Neural cell (in vitro differentiated cells): ENCODE measurements at regions not wholly inside any gene's neighbourhood (a gene's known extent, or its start where the extent isn't known, plus 50 kb on each side); places are given as distances from the start of the nearest gene placed in this dataset.

Experiments
- H2AFZ ChIP-seq: fragments of 200-600, 300-800 bp; sonication (generic), shearing (Covaris generic); 2 replicates; pipeline ENCODE4 v1.6.0; 2014; ENCODE audit warnings: low read depth, mild to moderate bottlenecking, antibody characterized with exemption, low read length, moderate library complexity
- H3F3A ChIP-seq: fragments of 200-600 bp; shearing (Covaris generic); 2 replicates; pipeline ENCODE4 v1.6.1; 2016; ENCODE audit warnings: mild to moderate bottlenecking, moderate library complexity, mixed read lengths, antibody characterized with exemption, low read length; ENCODE audit not compliant: insufficient read depth, poor library complexity, severe bottlenecking
- H3K27ac ChIP-seq: fragments of 200-600, 300-800 bp; sonication (generic), shearing (Covaris generic); 2 replicates; pipeline ENCODE4 v1.5.1; 2014; ENCODE audit warnings: mild to moderate bottlenecking, low read length, moderate library complexity
- H3K27me3 ChIP-seq: fragments of 300-800, 200-600 bp; sonication (generic), shearing (Covaris generic); 2 replicates; pipeline ENCODE4 v1.6.0; 2014; ENCODE audit warnings: mild to moderate bottlenecking, low read depth, low read length, moderate library complexity; ENCODE audit not compliant: insufficient read depth
- H3K36me3 ChIP-seq: fragments of 300-800, 200-600 bp; sonication (generic), shearing (Covaris generic); 2 replicates; pipeline ENCODE4 v1.5.1; 2014; ENCODE audit warnings: mild to moderate bottlenecking, antibody characterized with exemption, low read length, moderate library complexity; ENCODE audit not compliant: insufficient read depth
- H3K4me2 ChIP-seq: fragments of 300-800, 200-600 bp; sonication (generic), shearing (Covaris generic); 2 replicates; pipeline ENCODE4 v1.6.0; 2014; ENCODE audit warnings: mild to moderate bottlenecking, low read length
- H3K4me3 ChIP-seq: fragments of 300-800, 200-600 bp; sonication (generic), shearing (Covaris generic); 2 replicates; pipeline ENCODE4 v1.5.1; 2014; ENCODE audit warnings: mild to moderate bottlenecking, low read length, moderate library complexity
- H3K79me2 ChIP-seq: fragments of 200-600 bp; shearing (Covaris generic); replicated peaks from 2 replicates; pipeline ENCODE4 v1.6.0; 2014; ENCODE audit warnings: mild to moderate bottlenecking, low read length, moderate library complexity; ENCODE audit not compliant: insufficient read depth
- H3K9ac ChIP-seq: fragments of 300-800, 200-600 bp; sonication (generic), shearing (Covaris generic); 2 replicates; pipeline ENCODE4 v1.6.1; 2016; ENCODE audit warnings: mild to moderate bottlenecking, low read length, mixed read lengths
- H3K9me2 ChIP-seq: fragments of 200-600 bp; shearing (Covaris generic); 2 replicates; pipeline ENCODE4 v1.6.1; 2016; ENCODE audit warnings: mild to moderate bottlenecking, low read length, mixed read lengths; ENCODE audit not compliant: insufficient read depth
- H3K9me3 ChIP-seq: fragments of 200-600, 300-800 bp; sonication (generic), shearing (Covaris generic); 2 replicates; pipeline ENCODE4 v1.6.1; 2016; ENCODE audit warnings: mild to moderate bottlenecking, mixed run types, low read length, moderate library complexity, mixed read lengths
- H4K20me1 ChIP-seq: fragments of 200-600 bp; shearing (Covaris generic); 2 replicates; pipeline ENCODE4 v1.6.1; 2016; ENCODE audit warnings: mild to moderate bottlenecking, mixed run types; ENCODE audit not compliant: insufficient read depth
- EP300 ChIP-seq: fragments of 450-650 bp; conservative IDR thresholded peaks from 2 replicates; pipeline ENCODE4 v1.6.1; 2014; ENCODE audit warnings: antibody characterized with exemption, mild to moderate bottlenecking, moderate library complexity; ENCODE audit not compliant: poor library complexity, severe bottlenecking
- EZH2 ChIP-seq: fragments of 200-600, 300-800 bp; shearing (Covaris generic), sonication (generic); IDR thresholded peaks from 2 replicates; pipeline ENCODE4 v1.6.1; 2014; ENCODE audit warnings: antibody characterized with exemption, low read length, borderline replicate concordance, mild to moderate bottlenecking; ENCODE audit not compliant: insufficient read depth, poor library complexity, severe bottlenecking
- MXI1 ChIP-seq: fragments of 450-650 bp; conservative IDR thresholded peaks from 2 replicates; pipeline ENCODE4 v1.6.1; 2014; ENCODE audit warnings: antibody characterized with exemption, mild to moderate bottlenecking; ENCODE audit not compliant: poor library complexity, severe bottlenecking
- POLR2AphosphoS5 ChIP-seq: IDR thresholded peaks from 2 replicates; pipeline ENCODE4 v1.6.1; 2012
- RAD21 ChIP-seq: fragments of 450-650 bp; conservative IDR thresholded peaks from 2 replicates; pipeline ENCODE4 v1.6.1; 2014; ENCODE audit warnings: antibody characterized with exemption, mild to moderate bottlenecking, moderate library complexity
- SMC3 ChIP-seq: fragments of 450-650 bp; conservative IDR thresholded peaks from 2 replicates; pipeline ENCODE4 v1.6.1; 2014; ENCODE audit warnings: antibody characterized with exemption, mild to moderate bottlenecking, moderate library complexity; ENCODE audit not compliant: poor library complexity
- TAF1 ChIP-seq: IDR thresholded peaks from 2 replicates; pipeline ENCODE4 v1.6.1; 2012; ENCODE audit warnings: low read depth
- TF ChIP-seq, protein P1 (sequence below): fragments of 450-650 bp; IDR thresholded peaks from 2 replicates; pipeline ENCODE4 v1.5.1; 2014; ENCODE audit warnings: antibody characterized with exemption, mild to moderate bottlenecking, moderate library complexity; ENCODE audit not compliant: poor library complexity, severe bottlenecking
- TF ChIP-seq, protein P2 (sequence below): IDR thresholded peaks from 2 replicates; pipeline ENCODE4 v1.6.1; 2012; ENCODE audit warnings: borderline replicate concordance

DNA sequence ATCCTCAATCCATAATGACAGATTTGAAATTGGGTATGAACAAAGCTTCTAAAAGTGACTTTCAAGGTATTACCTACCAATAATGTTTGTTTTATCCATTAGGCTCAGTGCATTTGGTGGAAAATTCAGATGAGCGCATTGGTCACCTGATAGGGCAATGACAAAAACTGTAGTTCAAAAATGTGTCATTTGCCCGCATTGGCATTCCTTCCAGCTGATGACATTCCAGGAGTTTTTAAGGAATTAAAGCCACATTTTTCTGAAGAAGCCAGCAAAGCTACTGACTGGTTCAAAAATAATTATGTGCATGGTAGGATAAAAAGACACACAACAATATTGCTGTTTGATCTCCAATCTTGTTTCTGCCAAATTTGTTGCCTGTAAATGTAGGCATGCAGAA lies 473.4 kb upstream of the CPEB2 start:
- Histone ChIP-seq H3K9ac (no peak overlapping the region), H2AFZ (no peak overlapping the region)

DNA sequence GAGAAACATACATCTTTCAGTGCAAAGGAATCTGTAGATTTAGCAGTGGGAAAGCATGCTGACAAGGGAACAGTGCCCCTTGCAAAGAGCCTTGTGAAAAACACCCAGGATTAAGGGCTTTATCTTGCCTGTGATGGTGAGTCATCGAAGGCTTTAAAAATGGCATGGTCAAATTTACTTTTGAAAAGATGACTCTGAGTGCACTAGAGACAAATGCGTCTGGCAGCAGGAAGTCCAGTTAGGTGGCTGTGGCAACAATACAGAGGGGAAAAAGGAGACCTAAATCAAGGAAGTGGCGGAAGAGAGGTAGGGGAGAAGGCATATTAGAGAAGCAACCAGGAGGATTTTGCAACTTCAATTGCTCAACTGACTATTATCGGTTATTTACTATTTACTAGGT lies 472.6 kb upstream of the CPEB2 start:
- no peak overlapping the region for H3K4me2 ChIP-seq
- no peaks in the 10 kb centered on the region for H3K9me3 ChIP-seq
- H3K9ac ChIP-seq = no peak overlapping the region
- no peak overlapping the region for H3K27ac ChIP-seq
- H3K79me2 ChIP-seq = no peaks in the 10 kb centered on the region
- no peaks in the 10 kb centered on the region for H3K9me2 ChIP-seq
- H3K36me3 ChIP-seq = no peaks in the 10 kb centered on the region
- H3K4me3 ChIP-seq = no peak overlapping the region
- no peaks in the 10 kb centered on the region for H3K27me3 ChIP-seq
- no peaks in the 10 kb centered on the region for H4K20me1 ChIP-seq
- no peak overlapping the region for H2AFZ ChIP-seq
- no peaks in the 10 kb centered on the region for H3F3A ChIP-seq
- no peak for TF ChIP-seq TAF1
- TF ChIP-seq POLR2AphosphoS5 = no peak
- TF ChIP-seq EZH2 = no peak
- no peak for TF ChIP-seq MXI1

More for the DNA sequence above, 473.4 kb upstream of the CPEB2 start:
- Histone ChIP-seq H3F3A (no peaks in the 10 kb centered on the region), H3K9me3 (no peaks in the 10 kb centered on the region), H3K27me3 (no peaks in the 10 kb centered on the region), H4K20me1 (no peaks in the 10 kb centered on the region), H3K27ac (no peak overlapping the region), H3K79me2 (no peaks in the 10 kb centered on the region), H3K9me2 (no peaks in the 10 kb centered on the region), H3K36me3 (no peaks in the 10 kb centered on the region), H3K4me3 (no peak overlapping the region), H3K4me2 (no peak overlapping the region)
- TF ChIP-seq, protein P1, sequence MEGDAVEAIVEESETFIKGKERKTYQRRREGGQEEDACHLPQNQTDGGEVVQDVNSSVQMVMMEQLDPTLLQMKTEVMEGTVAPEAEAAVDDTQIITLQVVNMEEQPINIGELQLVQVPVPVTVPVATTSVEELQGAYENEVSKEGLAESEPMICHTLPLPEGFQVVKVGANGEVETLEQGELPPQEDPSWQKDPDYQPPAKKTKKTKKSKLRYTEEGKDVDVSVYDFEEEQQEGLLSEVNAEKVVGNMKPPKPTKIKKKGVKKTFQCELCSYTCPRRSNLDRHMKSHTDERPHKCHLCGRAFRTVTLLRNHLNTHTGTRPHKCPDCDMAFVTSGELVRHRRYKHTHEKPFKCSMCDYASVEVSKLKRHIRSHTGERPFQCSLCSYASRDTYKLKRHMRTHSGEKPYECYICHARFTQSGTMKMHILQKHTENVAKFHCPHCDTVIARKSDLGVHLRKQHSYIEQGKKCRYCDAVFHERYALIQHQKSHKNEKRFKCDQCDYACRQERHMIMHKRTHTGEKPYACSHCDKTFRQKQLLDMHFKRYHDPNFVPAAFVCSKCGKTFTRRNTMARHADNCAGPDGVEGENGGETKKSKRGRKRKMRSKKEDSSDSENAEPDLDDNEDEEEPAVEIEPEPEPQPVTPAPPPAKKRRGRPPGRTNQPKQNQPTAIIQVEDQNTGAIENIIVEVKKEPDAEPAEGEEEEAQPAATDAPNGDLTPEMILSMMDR = no peak

DNA sequence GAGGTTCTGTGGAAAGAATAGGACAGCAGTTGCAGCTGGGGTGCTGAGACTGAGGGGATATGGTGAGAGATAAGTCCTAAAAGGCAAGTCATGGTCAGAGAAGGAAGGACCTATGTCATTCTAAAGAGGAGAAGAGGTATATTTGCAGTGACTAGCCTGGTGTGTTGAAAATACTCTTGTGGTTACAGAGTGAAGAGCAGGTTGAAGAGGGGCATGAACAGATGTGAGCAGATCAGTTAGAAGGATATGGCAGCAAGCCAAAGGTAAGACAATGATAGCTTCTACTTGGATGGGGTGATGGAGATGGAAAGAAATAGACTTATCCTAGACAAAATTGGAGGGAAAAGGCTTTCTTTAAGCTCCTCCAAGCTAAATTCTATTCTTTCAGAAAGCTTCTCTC lies 469.8 kb upstream of the CPEB2 start:
- Histone ChIP-seq H3K9me2 (no peaks in the 10 kb centered on the region), H3K4me3 (no peak overlapping the region), H3K27ac (no peak overlapping the region), H3K9ac (no peak overlapping the region), H3K9me3 (no peaks in the 10 kb centered on the region), H3K4me2 (no peak overlapping the region), H3K27me3 (no peaks in the 10 kb centered on the region), H2AFZ (no peak overlapping the region), H4K20me1 (no peaks in the 10 kb centered on the region), H3K36me3 (no peaks in the 10 kb centered on the region), H3K79me2 (no peaks in the 10 kb centered on the region), H3F3A (no peaks in the 10 kb centered on the region)
- no peak for TF ChIP-seq EP300

DNA sequence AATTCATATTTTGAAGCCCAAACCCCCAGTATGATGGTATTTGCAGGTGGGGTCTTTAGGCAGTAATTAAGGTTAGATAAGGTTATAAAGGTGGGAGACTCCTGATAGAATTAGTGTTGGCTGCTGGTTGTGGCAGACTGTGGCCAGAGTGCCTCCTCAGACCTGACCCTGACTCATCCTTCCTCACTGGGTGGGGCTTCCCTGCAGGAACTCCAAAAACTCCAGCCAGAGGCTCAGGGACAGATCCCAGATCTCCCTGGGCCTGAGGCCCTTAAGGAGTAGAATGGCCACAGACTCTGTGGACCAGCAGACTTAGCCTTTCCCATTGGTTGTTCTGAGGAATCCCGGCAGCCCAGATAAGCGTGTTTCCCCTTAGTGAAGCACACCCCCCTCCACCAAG lies 463.0 kb upstream of the CPEB2 start:
- no peaks in the 10 kb centered on the region for H4K20me1 ChIP-seq
- H3F3A ChIP-seq = no peaks in the 10 kb centered on the region
- TF ChIP-seq, protein P1 = no peak
- TF ChIP-seq EP300 = no peak
- TF ChIP-seq, protein P2, sequence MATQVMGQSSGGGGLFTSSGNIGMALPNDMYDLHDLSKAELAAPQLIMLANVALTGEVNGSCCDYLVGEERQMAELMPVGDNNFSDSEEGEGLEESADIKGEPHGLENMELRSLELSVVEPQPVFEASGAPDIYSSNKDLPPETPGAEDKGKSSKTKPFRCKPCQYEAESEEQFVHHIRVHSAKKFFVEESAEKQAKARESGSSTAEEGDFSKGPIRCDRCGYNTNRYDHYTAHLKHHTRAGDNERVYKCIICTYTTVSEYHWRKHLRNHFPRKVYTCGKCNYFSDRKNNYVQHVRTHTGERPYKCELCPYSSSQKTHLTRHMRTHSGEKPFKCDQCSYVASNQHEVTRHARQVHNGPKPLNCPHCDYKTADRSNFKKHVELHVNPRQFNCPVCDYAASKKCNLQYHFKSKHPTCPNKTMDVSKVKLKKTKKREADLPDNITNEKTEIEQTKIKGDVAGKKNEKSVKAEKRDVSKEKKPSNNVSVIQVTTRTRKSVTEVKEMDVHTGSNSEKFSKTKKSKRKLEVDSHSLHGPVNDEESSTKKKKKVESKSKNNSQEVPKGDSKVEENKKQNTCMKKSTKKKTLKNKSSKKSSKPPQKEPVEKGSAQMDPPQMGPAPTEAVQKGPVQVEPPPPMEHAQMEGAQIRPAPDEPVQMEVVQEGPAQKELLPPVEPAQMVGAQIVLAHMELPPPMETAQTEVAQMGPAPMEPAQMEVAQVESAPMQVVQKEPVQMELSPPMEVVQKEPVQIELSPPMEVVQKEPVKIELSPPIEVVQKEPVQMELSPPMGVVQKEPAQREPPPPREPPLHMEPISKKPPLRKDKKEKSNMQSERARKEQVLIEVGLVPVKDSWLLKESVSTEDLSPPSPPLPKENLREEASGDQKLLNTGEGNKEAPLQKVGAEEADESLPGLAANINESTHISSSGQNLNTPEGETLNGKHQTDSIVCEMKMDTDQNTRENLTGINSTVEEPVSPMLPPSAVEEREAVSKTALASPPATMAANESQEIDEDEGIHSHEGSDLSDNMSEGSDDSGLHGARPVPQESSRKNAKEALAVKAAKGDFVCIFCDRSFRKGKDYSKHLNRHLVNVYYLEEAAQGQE = no peak
- TF ChIP-seq EZH2 = no peak
- no peak for TF ChIP-seq TAF1
- TF ChIP-seq MXI1 = no peak
- no peak for TF ChIP-seq RAD21
- TF ChIP-seq POLR2AphosphoS5 = no peak
- TF ChIP-seq SMC3 = no peak
- no peaks in the 10 kb centered on the region for H3K9me2 ChIP-seq
- no peak overlapping the region for H3K4me3 ChIP-seq
- no peaks in the 10 kb centered on the region for H3K79me2 ChIP-seq
- no peak overlapping the region for H3K4me2 ChIP-seq
- H3K36me3 ChIP-seq = no peaks in the 10 kb centered on the region
- no peaks in the 10 kb centered on the region for H3K9me3 ChIP-seq
- H3K9ac ChIP-seq = no peak overlapping the region
- H2AFZ ChIP-seq = no peak overlapping the region
- H3K27me3 ChIP-seq = no peaks in the 10 kb centered on the region
- no peak overlapping the region for H3K27ac ChIP-seq
